Panc1 (cell line): ENCODE measurements at regions not wholly inside any gene's neighbourhood (a gene's known extent, or its start where the extent isn't known, plus 50 kb on each side); places are given as distances from the start of the nearest gene placed in this dataset.
"Not testable (repeated sequence)": the region's sequence is repeated elsewhere in the genome, so short reads cannot be mapped to it uniquely, and the experiment has no call there.

ENCODE experiments used
- CTCF ChIP-seq: fragments of 450-650 bp; IDR thresholded peaks from 2 replicates; pipeline ENCODE4 v1.5.1; 2017; ENCODE audit warnings: mild to moderate bottlenecking
- POLR2AphosphoS5 ChIP-seq: IDR thresholded peaks from 2 replicates; pipeline ENCODE4 v1.6.1; 2012; ENCODE audit warnings: mild to moderate bottlenecking, low read depth, low read length, moderate library complexity

GRCh38 chr15:32341530-32341929 is 61.6 kb downstream of the GOLGA8K start:
- not testable (repeated sequence) for TF ChIP-seq CTCF, POLR2AphosphoS5
